PC-9 (cell line): ENCODE measurements at regions not wholly inside any gene's neighbourhood (a gene's known extent, or its start where the extent isn't known, plus 50 kb on each side); places are given as distances from the start of the nearest gene placed in this dataset.

Experiments used
- BruUV-seq: library from RNA; stranded (reverse); fragments of 400-500 nt; replicated peaks from 2 replicates; lab custom pipeline; 2021; lab: Mats Ljungman, UMichigan
- CTCF ChIA-PET: fragments of 300-600 bp; sonication (Branson Sonifier 250); formaldehyde crosslinking; loops from one replicate; lab custom pipeline; 2022; ENCODE audit warnings: antibody characterized with exemption; lab: Charles Lee
- POLR2A ChIA-PET: fragments of 300-600 bp; sonication (Branson Sonifier 250); formaldehyde crosslinking; loops from one replicate; lab custom pipeline; 2022; ENCODE audit warnings: antibody characterized with exemption; ENCODE audit not compliant: unreplicated experiment; lab: Charles Lee
- DNase-seq, 2 experiments: peaks; one replicate each; pipeline versions ENCODE4 v3.0.0 to v3.0.0-alpha.2; 2015 to 2022; ENCODE audit warnings: mixed read lengths in 1 of 2
- H2AFZ ChIP-seq: fragments of 200-600 bp; sonication (generic); 2 replicates; pipeline ENCODE4 v1.8.1; 2017; ENCODE audit warnings: antibody characterized with exemption
- H3F3A ChIP-seq: fragments of 200-600 bp; sonication (generic); 2 replicates; pipeline ENCODE4 v1.8.1; 2017; ENCODE audit warnings: antibody characterized with exemption, mild to moderate bottlenecking, low read depth; ENCODE audit not compliant: insufficient read depth
- H3K27ac ChIP-seq: fragments of 200-600 bp; sonication (generic); 2 replicates; pipeline ENCODE4 v1.6.1; 2016; ENCODE audit warnings: mixed run types
- H3K27me3 ChIP-seq: fragments of 200-600 bp; sonication (generic); 2 replicates; pipeline ENCODE4 v1.6.1; 2016; ENCODE audit warnings: low read depth, mixed run types; ENCODE audit not compliant: insufficient read depth
- H3K36me3 ChIP-seq: fragments of 200-600 bp; sonication (generic); 2 replicates; pipeline ENCODE4 v1.6.1; 2016; ENCODE audit warnings: low read depth, mixed run types
- H3K4me1 ChIP-seq: fragments of 200-600 bp; sonication (generic); replicated peaks from 2 replicates; pipeline ENCODE4 v1.6.1; 2016; ENCODE audit warnings: mixed run types; ENCODE audit not compliant: insufficient read depth
- H3K4me2 ChIP-seq: fragments of 200-600 bp; sonication (generic); 2 replicates; pipeline ENCODE4 v1.6.1; 2017; ENCODE audit warnings: mixed run types
- H3K4me3 ChIP-seq: fragments of 200-600 bp; sonication (generic); 2 replicates; pipeline ENCODE4 v1.6.1; 2016; ENCODE audit warnings: mixed run types
- H3K79me2 ChIP-seq: fragments of 200-600 bp; sonication (generic); 2 replicates; pipeline ENCODE4 v1.6.1; 2017; ENCODE audit warnings: low read depth, mixed run types
- H3K9me2 ChIP-seq: fragments of 200-600 bp; sonication (generic); 2 replicates; pipeline ENCODE4 v1.8.1; 2017; ENCODE audit warnings: mild to moderate bottlenecking; ENCODE audit not compliant: insufficient read depth
- H3K9me3 ChIP-seq: fragments of 200-600 bp; sonication (generic); 2 replicates; pipeline ENCODE4 v1.8.1; 2016; ENCODE audit warnings: low read depth; ENCODE audit not compliant: insufficient read depth
- H4K20me1 ChIP-seq: fragments of 200-600 bp; sonication (generic); 2 replicates; pipeline ENCODE4 v1.8.1; 2017; ENCODE audit not compliant: insufficient read depth
- EZH2 ChIP-seq: fragments of 200-600 bp; sonication (generic); IDR thresholded peaks from 2 replicates; pipeline ENCODE4 v1.8.0; 2017; ENCODE audit warnings: antibody characterized with exemption, low read depth
- intact Hi-C: fragments of 100-400 bp; cut with micrococcal nuclease; formaldehyde crosslinking; loops from one replicate; pipeline ENCODE4 v1.10.0; 2022; ENCODE audit not compliant: unreplicated experiment
- TF ChIP-seq, protein P1 (sequence below): fragments of 200-600 bp; sonication (generic); conservative IDR thresholded peaks from 2 replicates; pipeline ENCODE4 v1.6.1; 2017; ENCODE audit warnings: mixed run types, antibody characterized with exemption, mild to moderate bottlenecking, moderate library complexity

DNA sequence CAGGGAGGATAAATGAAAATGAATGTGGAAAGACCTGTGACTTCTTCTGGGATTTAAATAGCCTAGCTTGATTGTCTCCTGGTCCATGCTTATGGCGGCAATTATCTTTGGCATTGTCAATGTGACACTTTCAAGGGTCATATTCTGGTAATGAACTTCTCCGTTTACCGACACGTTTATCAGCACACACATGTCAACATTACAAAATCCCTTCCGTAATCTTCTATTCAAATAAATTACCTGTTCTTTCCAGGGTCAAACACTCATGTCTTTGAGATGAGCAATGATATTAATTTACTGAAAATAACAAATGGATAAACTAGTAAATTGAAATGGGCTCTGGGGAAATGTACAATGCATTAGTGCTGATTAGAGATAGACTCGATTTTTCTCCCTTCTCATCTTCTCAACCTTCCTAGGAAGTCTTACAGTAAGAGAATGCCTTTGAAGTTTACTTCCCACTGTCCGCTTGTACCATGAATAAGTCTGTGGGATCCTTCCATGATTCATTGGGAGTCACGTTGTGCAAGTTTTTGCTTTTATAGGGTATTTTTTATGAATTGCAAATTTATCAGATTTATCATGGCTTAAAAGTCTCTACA is 646.3 kb upstream of the LRATD1 start:
- Histone ChIP-seq H2AFZ (no peak overlapping the region), H3K9me2 (0 out of 2 replicates have a peak, but pooled peaks cover 4% of the 10 kb centered on the region), H3K9me3 (no peaks in the 10 kb centered on the region), H3K27ac (no peak overlapping the region), H3K79me2 (no peaks in the 10 kb centered on the region), H3K4me1 (no peaks in the 10 kb centered on the region), H3F3A (no peaks in the 10 kb centered on the region), H3K4me3 (no peak overlapping the region), H3K27me3 (no peaks in the 10 kb centered on the region), H3K36me3 (no peaks in the 10 kb centered on the region), H4K20me1 (no peaks in the 10 kb centered on the region; the same call in 1 of the 2 replicates), H3K4me2 (no peak overlapping the region)
- CTCF ChIA-PET = no interaction called here
- TF ChIP-seq, protein P1, sequence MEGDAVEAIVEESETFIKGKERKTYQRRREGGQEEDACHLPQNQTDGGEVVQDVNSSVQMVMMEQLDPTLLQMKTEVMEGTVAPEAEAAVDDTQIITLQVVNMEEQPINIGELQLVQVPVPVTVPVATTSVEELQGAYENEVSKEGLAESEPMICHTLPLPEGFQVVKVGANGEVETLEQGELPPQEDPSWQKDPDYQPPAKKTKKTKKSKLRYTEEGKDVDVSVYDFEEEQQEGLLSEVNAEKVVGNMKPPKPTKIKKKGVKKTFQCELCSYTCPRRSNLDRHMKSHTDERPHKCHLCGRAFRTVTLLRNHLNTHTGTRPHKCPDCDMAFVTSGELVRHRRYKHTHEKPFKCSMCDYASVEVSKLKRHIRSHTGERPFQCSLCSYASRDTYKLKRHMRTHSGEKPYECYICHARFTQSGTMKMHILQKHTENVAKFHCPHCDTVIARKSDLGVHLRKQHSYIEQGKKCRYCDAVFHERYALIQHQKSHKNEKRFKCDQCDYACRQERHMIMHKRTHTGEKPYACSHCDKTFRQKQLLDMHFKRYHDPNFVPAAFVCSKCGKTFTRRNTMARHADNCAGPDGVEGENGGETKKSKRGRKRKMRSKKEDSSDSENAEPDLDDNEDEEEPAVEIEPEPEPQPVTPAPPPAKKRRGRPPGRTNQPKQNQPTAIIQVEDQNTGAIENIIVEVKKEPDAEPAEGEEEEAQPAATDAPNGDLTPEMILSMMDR = no peak
- no peak for TF ChIP-seq EZH2
- POLR2A ChIA-PET = no interaction called here
- intact Hi-C loops = no loop called here
- no TSS peak for BruUV-seq
- no peak for DNase-seq

DNA sequence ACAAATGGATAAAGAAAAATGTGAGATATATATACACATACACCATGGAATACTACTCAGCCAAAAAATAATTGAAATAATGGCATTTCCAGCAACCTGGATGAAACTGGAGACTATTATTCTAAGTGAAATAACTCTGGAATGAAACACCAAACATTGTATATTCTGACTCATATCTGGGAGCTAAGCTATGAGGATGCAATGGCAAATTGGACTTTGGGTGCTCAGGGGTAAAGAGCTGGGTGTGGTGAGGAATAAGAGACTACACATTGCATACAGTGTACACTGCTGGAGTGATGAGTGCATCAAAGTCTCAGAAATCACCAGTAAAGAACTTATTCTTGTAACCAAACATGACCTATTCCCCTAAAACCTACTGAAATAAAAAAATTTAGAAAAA is 636.0 kb upstream of the LRATD1 start:
- H3K36me3 ChIP-seq = no peaks in the 10 kb centered on the region
- H3F3A ChIP-seq = no peaks in the 10 kb centered on the region
- H3K27me3 ChIP-seq = no peaks in the 10 kb centered on the region
- no peak overlapping the region for H2AFZ ChIP-seq
- H4K20me1 ChIP-seq = no peaks in the 10 kb centered on the region
- no peak overlapping the region for H3K4me3 ChIP-seq
- intact Hi-C loops = no loop called here
- no peak overlapping the region for H3K4me2 ChIP-seq
- H3K9me2 ChIP-seq = no peaks in the 10 kb centered on the region
- H3K27ac ChIP-seq = no peak overlapping the region
- H3K79me2 ChIP-seq = no peaks in the 10 kb centered on the region
- POLR2A ChIA-PET = no interaction called here
- no peaks in the 10 kb centered on the region for H3K9me3 ChIP-seq
- no peak for TF ChIP-seq EZH2
- TF ChIP-seq, protein P1 = no peak
- H3K4me1 ChIP-seq = no peaks in the 10 kb centered on the region
- no peak for DNase-seq
- CTCF ChIA-PET = no interaction called here
- BruUV-seq = no TSS peak

DNA sequence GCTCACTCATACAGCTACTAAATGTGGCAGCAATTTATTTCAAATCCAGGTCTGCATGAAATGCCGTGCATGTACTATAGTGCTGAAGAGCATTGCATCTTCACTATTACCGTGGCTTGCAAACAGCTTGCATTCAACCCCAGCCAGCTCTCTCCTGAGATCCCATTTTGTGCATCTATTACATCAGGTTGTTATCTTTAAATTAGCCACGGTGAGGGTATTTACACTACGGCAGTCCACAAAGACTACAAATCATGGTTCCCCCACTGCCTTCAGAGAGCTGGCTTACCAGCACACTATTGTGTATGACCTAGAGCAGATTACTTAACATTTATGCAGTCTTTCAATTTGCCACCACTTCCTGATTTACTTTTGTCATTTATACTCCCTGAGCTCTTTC is 621.3 kb upstream of the LRATD1 start:
- no peak for TF ChIP-seq EZH2
- TF ChIP-seq, protein P1 = no peak
- Histone ChIP-seq H3K27me3 (no peaks in the 10 kb centered on the region), H3K79me2 (no peaks in the 10 kb centered on the region), H3F3A (no peaks in the 10 kb centered on the region), H4K20me1 (no peaks in the 10 kb centered on the region), H3K4me1 (no peaks in the 10 kb centered on the region), H2AFZ (no peak overlapping the region), H3K4me3 (no peak overlapping the region), H3K9me3 (no peaks in the 10 kb centered on the region), H3K9me2 (no peaks in the 10 kb centered on the region), H3K4me2 (no peak overlapping the region), H3K27ac (no peak overlapping the region), H3K36me3 (no peaks in the 10 kb centered on the region)
- intact Hi-C loops = no loop called here
- POLR2A ChIA-PET = no interaction called here
- no TSS peak for BruUV-seq
- CTCF ChIA-PET = no interaction called here
- DNase-seq = no peak
